Activated CD4-positive, alpha-beta T cell treated with anti-CD3 and anti-CD28 coated beads for 48 hours (primary cell): ENCODE measurements at regions not wholly inside any gene's neighbourhood (a gene's known extent, or its start where the extent isn't known, plus 50 kb on each side); places are given as distances from the start of the nearest gene placed in this dataset.
"Not testable (repeated sequence)": the region's sequence is repeated elsewhere in the genome, so short reads cannot be mapped to it uniquely, and the experiment has no call there.

ENCODE experiments used
- DNase-seq: peaks from one replicate; pipeline ENCODE4 v3.0.0-alpha.2; 2020

DNA sequence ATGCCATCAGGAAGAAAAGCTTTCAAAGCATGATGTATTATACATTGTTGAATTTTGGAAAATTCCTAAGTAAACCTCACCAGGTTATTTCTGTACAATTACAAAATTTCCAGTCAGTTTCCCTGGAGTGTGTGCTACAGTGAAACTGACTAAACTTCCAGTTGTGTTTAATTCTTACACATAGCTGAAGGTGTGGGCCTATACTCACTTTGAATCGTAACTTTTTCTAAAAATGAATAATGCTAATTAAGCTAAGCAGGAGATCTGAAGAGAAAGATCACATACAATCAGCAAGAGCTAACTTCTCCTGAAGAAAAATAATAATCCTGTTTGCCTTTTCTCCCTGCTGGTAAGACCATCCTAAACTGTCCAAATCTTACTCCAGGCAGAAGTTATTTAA, 537.2 kb upstream of the PBX1 start:
- no peak for DNase-seq

DNA sequence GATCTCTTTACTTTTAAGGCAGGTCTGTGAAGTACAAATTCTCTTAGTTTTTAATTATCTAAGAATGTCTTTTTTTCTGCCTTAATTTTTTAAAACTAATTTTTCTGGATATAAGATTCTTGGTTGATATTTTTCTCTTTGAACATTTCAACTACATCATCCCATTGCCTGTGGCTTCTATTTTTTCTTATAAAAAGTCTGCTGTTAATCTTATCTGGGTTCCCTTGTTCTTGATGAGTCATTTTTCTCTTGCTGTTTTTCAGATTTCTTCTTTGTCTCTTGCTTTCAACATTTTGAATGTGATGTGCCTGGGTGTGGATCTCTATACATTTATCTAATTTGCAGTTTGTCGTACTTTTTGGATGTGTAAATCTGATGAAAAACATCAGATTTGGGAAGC, 525.2 kb upstream of the PBX1 start:
- no peak for DNase-seq

DNA sequence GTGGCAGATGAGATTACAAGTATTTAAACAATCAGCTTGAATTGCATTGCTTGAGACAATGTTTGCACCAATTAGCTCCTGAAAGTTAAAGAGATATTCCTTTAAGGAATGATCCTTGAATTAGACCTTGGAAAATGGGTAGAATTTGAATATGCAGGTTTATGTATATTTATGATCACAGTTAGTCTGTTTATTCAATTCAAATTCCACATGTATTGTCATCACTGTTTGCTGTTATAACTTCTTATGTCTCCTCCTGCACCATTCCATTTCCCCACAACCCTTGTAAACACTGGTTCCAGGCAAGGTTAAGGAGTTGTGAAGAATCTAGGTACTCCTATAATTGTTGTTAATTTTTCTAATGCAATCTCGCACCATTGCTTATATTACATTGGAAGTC, 518.2 kb upstream of the PBX1 start:
- no peak for DNase-seq

DNA sequence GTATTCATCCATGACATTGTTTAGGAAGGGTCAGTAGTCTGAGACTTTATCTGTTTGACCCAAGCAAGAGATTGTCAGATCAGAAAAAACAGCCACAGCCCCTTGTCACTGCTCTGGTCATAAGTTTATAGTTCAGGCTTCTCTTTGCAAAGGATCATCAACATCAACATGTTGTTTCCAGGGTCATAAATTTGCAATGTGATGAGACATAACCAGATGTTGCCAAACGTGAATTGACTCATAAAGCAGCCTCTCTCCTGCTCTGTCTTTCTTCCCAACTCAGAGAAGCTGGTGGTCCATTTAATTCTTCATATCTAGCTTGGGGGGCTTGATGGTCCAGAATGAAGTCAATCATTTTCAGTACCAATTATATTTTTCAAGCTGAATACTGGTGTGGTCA, 507.2 kb upstream of the PBX1 start:
- no peak for DNase-seq

DNA sequence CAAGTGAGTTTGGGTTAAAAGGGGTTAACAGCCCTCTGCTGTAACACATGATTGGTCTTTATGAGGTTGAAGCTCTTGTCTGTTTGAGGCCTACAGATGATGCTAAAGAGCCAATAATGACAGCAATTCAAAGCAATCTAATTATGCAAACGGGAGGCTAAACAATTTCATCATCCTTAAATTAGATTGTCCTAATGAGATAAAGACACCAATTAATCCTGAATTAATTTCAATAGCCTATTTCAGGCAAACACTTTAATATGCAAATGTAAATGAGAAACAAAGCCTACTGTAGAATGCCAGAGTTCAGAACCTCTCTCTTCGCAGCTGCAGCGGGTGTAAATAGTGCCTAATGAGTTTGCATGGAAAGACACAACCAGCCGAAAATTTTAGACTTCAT, 504.7 kb upstream of the PBX1 start:
- no peak for DNase-seq

DNA sequence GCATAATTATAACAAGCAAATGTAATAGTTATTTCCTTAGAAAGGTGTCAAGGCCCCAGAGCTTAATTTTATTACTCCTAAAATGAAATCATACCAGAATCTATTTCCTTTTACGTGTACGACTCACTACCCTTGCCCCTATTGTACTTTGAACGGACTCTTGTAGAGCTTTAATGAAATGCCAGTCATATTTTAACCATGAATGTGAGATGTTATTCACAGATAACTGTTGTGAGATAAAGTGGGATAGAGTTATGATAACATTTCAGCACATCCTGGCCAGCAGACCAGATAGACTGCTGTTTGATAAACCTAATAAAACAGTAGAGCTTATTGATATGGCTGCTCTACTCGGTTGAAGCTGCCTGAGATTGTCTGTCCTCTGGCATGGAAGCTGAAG, 500.8 kb upstream of the PBX1 start:
- DNase-seq = no peak

DNA sequence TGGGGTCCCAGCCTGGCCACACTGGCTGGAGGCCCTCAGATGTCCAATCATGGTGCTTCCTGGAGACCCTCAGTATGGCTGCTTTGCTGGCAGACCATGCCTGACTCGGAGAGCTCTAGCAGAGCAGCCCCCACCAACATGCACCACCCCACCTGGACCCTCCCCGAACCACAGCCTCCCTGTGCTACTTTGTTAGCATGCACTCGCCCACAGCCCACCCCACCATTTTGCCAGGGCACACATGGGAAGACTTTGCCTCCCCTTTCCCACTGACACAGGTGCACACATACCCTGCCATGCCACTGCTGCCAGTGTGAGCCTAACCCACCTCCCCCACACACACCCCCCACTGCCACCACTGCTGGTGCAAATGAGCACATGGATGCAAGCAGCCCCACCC, 497.5 kb upstream of the PBX1 start:
- no peak for DNase-seq

DNA sequence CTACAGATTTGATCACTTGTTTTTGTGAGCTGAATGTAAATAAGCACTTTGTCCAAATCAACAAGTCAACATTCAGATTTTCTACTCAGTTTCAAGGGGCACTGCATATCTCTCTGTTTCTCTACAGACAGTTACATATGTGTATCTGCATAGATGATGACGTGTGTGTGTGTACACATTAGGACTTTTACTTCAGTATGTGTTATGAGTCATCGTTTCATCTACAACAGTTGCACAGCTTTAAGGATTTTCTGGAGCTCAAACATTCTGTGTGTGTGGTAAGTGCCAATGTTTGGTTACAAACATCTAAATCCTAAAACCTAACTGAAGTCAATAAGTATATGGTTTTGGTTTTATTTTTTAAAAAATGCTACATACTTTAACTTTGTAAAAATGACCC, 494.5 kb upstream of the PBX1 start:
- no peak for DNase-seq

DNA sequence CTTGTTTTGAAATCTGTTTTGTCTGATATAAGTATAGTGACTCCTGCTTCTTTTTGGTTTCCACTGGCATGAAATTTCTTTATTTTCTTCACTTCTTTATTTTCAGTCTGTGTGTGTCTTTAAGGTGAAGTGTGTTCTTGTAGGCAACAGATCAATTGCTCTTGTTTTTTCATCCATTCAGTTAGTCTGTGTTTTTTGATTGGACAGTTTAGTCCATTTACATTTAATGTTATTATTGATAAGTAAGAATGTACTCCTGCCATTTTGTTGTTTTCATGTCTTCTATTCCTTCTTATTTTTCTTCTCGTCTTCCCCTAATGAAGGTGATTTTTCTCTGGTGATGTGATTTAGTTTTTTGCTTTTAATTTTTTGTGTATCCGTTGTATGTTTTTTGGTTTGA, 487.7 kb upstream of the PBX1 start:
- DNase-seq = no peak

DNA sequence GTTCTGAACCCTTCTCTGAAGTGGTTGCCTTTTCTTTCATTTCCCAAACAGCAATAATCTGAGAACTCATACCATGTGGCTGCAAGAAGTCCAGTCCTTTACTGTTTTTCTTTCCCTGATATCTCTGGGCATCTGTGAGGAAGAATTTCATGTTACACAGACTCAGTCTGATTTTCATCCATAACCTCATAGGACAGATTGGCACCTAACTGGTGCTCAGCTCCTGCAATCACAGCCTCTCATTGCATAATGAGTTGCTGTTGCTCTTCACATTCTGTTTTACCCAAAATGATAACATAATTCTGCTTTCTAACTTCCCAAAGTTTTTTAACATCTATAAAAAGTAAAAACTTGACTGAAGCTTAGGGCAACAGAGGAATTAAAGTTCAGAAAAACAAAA, 472.2 kb upstream of the PBX1 start:
- DNase-seq = no peak

DNA sequence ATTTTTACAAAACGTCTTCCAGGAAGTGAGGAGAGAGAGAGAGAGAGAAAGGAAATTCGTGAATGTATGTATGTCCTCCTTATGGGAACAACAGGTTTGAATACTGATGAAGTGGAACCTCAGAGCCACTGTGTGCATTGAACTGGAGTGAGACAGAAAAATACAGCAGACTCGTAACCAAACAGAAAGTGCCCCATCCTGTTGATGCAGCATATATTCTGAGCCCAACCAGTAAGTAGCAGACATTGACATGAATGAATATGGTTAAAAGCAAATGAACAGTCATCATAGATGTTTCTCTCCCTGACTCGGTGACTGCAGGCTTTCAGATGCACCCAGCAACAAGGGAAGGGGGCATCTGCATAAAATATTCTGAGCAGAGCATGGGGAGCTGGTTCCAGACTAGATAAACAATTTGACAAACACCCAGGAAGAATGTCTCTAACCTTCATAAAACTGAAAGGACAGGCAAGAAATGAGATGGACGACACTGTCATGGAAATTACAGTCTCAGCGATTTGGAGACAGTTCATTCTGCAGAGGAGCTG, 471.0 kb upstream of the PBX1 start:
- no peak for DNase-seq

DNA sequence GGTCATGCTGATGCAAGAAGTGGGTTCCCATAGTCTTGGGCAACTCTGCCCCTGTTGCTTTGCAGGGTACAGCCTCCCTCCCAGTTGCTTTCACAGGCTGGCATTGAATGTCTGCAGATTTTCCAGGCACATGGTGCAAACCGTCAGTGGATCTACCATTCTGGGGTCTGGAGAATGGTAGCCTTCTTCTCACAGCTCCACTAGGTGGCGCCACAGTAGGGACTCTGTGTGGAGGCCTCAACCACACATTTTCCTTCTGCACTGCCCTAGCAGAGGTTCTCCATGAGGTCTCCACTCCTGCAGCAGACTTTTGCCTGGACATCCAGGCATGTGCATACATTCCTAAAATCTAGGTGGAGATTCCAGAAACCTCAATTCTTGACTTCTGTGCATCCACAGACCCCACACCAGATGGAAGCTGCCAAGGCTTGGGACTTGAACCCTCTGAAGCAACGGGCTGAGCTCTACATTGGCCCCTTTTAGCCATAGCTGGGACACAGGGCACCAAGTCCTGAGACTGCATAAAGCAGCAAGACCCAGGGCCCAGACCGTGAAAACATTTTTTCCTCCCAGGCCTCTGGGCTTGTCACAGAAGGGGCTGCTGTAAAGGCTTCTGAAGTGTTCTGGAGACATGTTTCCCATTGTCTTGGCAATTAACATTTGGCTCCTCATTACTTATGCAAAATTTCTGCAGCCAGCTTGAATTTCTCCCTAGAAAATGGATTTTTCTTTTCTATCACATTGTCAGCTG, 466.2 kb upstream of the PBX1 start:
- DNase-seq = peak; percentile 17

DNA sequence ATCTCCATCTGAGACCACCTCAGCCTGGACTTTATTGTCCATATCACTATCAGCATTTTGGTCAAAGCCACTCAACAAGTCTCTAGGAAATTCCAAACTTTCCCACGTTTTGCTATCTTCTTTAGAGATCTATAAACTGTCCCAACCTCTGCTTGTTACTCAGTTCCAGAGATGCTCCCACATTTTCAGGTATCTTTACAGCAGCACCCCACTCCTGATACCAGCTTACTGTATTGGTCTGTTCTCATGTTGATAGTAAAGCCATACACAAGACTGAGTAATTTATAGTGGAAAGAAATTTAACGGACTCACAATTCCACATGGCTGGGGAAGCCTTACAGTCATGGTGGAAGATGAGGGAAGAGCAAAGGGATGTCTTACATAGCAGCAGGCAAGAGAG, 465.4 kb upstream of the PBX1 start:
- no peak for DNase-seq

DNA sequence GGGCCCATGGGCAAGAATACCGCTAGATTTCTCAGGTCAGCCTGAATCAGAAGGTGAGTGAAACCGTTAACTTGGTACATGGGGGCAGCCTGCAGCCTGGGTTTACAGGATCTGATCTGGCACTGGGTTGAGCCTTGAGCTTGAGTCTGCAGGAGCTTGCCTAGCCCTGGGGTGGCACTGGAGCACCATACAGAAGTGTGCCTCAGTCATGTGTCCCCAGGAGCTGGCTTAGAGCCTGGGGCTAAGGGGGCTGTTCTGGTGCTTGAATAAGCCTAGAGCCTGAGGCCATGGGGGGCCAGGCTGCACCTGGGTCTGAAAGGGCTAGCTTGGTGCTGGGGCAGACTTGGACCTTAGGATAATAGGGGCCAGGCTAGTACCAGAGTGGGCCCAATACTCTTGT, 457.2 kb upstream of the PBX1 start:
- no peak for DNase-seq

DNA sequence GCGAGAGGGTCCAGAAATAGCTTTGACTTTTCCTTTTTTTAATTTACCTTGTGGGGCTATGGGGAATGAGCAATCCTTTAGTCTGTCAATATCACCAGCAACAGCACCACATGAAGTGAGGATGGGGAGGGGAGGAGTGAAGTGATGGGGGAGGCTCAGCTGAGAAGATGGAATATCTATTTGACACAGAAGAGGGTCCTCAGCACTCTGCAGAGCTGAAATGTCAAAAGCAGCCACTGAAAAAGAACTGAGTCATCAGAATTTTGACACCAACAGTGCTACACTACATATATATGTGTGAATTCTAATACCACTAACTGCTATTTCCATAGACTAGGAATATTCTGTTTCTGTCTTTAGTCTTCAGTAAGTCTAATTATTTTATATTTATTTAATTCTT, 427.0 kb upstream of the PBX1 start:
- DNase-seq = no peak

DNA sequence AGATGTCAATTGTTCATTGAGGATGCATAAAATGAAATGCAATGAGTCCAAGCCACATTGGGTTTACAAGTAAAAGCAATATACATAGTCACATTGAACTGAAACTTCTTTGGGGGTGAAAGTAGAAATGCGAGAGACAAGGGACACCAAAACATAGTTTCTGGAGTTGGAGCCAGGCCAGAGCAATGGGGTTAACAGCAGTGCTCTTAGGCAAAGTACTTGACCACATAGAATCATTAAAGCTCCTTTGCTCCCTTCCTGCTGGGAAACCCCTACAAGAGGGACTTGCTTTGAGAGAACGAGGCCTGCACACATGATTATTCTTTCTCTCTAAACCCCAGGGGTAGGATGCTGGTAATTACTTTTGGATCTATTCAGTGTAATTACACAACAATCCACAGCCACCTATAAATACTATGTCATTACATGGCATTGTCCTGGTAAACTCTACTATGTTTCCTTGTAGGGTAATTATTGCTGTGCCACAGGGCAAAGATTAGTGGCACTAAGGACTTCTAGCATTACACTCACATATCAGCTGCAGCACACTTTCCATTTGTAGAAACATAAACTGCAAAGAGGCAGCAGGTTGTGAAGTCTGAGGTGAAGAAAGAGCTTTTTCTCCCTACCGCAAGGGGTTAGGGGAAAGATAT, 421.6 kb upstream of the PBX1 start:
- DNase-seq = no peak

DNA sequence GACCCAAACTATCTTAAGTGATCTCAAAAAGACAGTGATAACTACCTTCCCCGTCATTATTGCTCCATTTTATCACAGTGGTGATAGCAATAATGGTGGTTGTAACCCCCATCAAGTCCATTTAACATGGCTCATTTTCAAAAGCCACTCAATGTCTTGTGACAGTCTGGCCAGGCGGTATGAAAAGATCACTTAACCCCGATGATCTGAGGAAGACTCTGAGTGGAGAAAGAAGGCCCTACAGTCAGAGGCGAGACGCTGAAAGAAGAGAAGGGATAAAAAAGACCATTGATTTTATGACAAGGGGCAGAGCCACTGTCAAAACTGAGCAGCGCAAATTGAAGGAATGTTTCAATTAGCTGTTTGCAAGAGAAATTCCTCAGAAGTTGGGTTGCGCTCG, 417.2 kb upstream of the PBX1 start:
- no peak for DNase-seq

DNA sequence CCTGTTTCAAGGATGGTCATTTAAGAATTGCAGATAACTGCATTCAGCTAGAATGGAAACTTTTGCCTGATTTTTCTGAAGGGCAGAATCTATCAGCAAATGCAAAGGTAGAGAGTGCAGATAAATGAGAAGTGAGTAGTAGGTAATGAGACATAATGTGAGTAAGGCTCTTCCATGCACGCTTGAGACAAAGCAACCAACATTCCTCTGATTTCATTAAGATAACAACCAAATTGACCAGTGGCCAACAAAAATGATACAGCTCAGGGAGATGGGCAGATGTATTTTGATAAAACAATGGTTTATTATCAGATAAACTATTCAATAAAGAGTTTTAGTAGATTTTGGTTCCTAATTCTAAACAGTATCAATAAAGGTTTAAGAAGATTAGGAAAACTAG, 404.4 kb upstream of the PBX1 start:
- no peak for DNase-seq

DNA sequence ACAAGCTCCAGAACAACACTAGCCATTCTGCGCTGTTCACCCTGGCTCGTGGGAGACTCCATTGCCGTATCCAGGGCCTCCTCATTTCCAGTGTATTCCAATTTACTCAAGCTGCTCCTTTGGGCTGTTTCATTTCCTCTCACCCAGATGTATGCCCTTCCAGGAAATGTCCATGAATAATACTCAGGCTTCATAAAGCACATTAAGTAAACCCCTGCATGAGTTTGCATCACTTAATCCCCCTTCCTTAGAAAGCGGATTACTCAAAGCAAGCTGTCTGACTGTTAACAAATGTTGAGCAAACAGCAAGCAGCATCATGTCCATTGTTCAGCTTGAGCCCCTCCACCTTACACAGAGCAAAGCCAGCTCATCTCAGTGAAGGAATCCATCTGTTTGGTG, 403.6 kb upstream of the PBX1 start:
- no peak for DNase-seq

DNA sequence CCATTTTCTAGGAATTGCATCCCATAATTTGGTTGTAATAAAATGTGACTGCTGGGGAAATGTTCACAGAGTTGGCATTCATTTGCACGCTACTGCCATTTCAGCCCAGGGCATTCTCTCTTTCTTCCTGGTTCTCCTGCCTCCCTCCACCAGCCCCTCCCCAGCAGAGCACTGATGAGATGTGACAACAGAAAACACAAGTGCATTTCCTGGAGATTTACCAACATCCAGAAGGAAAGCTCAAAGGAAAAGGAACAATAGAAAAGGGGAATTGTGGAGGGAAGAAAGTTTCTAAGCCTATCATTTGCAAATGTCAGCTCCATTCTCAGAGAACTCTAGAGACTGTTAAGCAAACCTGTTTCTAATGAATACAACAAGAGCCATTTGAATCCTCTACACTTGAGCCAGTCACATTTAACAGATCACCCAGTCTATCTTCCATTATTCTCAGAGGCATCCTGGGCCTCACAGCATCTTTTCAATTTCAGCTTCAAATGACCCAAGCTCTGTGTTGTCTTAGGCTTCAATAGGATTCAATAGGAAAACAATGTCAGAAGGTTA, 395.6 kb upstream of the PBX1 start:
- no peak for DNase-seq

DNA sequence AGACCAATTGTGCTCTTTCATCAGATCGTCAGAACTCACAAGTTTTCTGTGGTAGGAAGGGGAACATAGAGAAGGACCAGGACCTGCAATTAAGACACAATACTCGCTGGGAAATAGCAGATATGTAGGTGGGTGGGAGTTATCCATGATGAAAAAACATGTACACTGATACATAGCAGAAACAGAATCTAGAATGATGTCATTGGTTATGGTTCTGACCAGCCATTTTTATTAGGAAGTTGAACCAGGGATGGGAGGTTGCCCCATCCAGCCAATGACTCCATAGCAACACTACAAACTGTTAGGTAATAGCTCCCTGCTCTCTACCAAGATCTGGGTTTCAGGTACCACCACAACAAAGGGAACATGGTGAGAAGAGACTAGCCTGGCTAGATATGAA, 393.5 kb upstream of the PBX1 start:
- no peak for DNase-seq

DNA sequence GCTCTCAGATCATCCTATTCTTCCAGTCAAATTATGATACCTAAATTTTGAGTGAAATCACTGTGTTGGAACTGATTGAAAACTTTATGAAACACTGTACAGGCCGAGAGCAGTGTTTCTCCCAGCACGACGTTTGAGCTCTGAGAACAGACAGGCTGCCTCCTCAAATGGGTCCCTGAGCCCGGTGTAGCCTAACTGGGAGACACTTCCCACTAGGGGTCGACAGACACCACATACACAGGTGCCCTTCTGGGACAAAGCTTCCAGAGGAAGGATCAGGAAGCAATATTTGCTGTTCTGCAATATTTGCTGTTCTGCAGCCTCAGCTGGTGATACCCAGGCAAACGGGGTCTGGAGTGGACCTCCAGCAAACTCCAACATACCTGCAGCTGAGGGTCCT, 392.5 kb upstream of the PBX1 start:
- DNase-seq = not testable (repeated sequence)

DNA sequence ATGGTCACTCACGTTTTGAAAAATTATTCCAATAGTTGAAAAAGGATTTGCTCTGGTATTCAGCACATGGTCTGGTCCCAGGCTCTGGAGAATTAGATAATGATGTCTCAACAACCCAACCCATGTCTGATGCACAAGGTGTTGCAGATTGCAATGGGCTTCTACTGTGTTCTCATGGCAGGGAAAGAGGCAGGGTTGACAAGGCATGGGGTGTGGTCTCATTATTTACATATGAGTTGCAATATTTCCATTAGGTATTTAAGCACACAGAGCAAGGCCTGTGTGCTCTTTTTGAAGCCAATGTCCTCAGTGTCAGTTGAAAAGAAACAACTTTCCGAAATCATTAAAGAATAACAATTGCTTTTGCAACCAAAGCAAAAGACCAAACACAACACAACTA, 381.9 kb upstream of the PBX1 start:
- DNase-seq = no peak

DNA sequence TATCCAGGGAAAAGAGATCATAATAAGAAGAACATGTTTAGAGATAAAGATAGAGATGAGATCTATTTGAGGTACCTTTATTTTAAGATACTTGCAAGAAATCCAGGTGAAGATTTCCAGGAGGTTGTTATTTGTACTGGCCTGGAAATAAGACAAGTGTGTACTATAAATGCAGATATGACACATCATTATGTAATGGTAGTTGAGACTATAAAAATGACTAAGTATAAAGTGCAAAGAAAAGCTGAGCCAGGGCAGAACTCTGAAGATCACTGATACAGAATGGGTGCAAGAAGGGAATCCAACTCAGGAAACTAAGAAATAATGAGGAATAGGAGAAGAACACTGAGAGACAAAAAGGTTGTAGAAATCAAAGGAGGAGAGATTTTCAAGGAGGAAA, 378.2 kb upstream of the PBX1 start:
- DNase-seq = no peak
